IMR-90 (cell line): ENCODE measurements at regions not wholly inside any gene's neighbourhood (a gene's known extent, or its start where the extent isn't known, plus 50 kb on each side); places are given as distances from the start of the nearest gene placed in this dataset.

Experiments
- ATAC-seq: fragments of 200-7000 bp; cut with Tn5 transposase; 2 replicates; pipeline ENCODE4 v1.9.1; 2020; ENCODE audit warnings: low read depth, mild to moderate bottlenecking, moderate library complexity
- BruUV-seq: library from RNA; stranded (reverse); fragments of 400-500 nt; replicated peaks from 2 replicates; lab custom pipeline; 2021; lab: Mats Ljungman, UMichigan
- CTCF ChIA-PET: fragments of 300-600 bp; formaldehyde crosslinking; extraction: SDS; loops from one replicate; lab custom pipeline; 2021; ENCODE audit warnings: antibody characterized with exemption; lab: Yijun Ruan, JAX
- POLR2A ChIA-PET: fragments of 300-600 bp; sonication (Branson Sonifier 250); formaldehyde crosslinking; loops from one replicate; lab custom pipeline; 2022; ENCODE audit warnings: antibody characterized with exemption; ENCODE audit not compliant: unreplicated experiment; lab: Charles Lee
- DNase-seq: peaks from one replicate; pipeline ENCODE4 v3.0.0; 2013
- H2AFZ ChIP-seq: replicated peaks from 2 replicates; pipeline ENCODE3; 2013; ENCODE audit warnings: low read length, mild to moderate bottlenecking; ENCODE audit not compliant: poor library complexity
- H2AK5ac ChIP-seq: 2 replicates; pipeline ENCODE4 v1.6.1; 2013; ENCODE audit warnings: low read depth, low read length, inconsistent platforms
- H2AK9ac ChIP-seq: replicated peaks from 2 replicates; pipeline ENCODE3; 2013; ENCODE audit warnings: mild to moderate bottlenecking, low read depth, low read length, moderate library complexity; ENCODE audit not compliant: poor library complexity
- H2BK120ac ChIP-seq: 2 replicates; pipeline ENCODE4 v1.6.1; 2013; ENCODE audit warnings: low read depth, low read length, inconsistent platforms
- H2BK15ac ChIP-seq: 3 replicates; pipeline ENCODE4 v1.6.1; 2013; ENCODE audit warnings: low read depth, low read length, inconsistent platforms
- H2BK20ac ChIP-seq: 2 replicates; pipeline ENCODE4 v1.6.1; 2013; ENCODE audit warnings: low read depth, mild to moderate bottlenecking, inconsistent platforms, low read length, moderate library complexity
- H2BK5ac ChIP-seq: 2 replicates; pipeline ENCODE4 v1.6.1; 2013; ENCODE audit warnings: mild to moderate bottlenecking, low read depth, low read length, inconsistent platforms; ENCODE audit not compliant: poor library complexity, severe bottlenecking
- H3K14ac ChIP-seq: replicated peaks from 2 replicates; pipeline ENCODE4 v1.6.1; 2013; ENCODE audit warnings: low read depth, low read length, inconsistent platforms
- H3K18ac ChIP-seq: 2 replicates; pipeline ENCODE4 v1.6.1; 2013; ENCODE audit warnings: low read depth, low read length, control low read depth
- H3K23ac ChIP-seq: 2 replicates; pipeline ENCODE4 v1.6.1; 2013; ENCODE audit warnings: low read depth, low read length, inconsistent platforms
- H3K27ac ChIP-seq: 2 replicates; pipeline ENCODE4 v1.5.1; 2013; ENCODE audit warnings: mild to moderate bottlenecking, control low read depth, low read length; ENCODE audit not compliant: insufficient read depth
- H3K27me3 ChIP-seq: 2 replicates; pipeline ENCODE4 v1.6.1; 2013; ENCODE audit warnings: low read length; ENCODE audit not compliant: control insufficient read depth, insufficient read depth
- H3K36me3 ChIP-seq: 2 replicates; pipeline ENCODE4 v1.6.1; 2013; ENCODE audit warnings: low read length, mixed read lengths; ENCODE audit not compliant: control insufficient read depth, insufficient read depth
- H3K4ac ChIP-seq: 2 replicates; pipeline ENCODE4 v1.6.1; 2013; ENCODE audit warnings: low read depth, low read length, inconsistent platforms
- H3K4me1 ChIP-seq: 2 replicates; pipeline ENCODE4 v1.6.1; 2013; ENCODE audit warnings: low read length, mixed read lengths; ENCODE audit not compliant: control insufficient read depth, insufficient read depth
- H3K4me2 ChIP-seq: 2 replicates; pipeline ENCODE4 v1.6.1; 2013; ENCODE audit warnings: low read depth, mild to moderate bottlenecking, control low read depth, low read length, moderate library complexity
- H3K4me3 ChIP-seq: 2 replicates; pipeline ENCODE4 v1.5.1; 2013; ENCODE audit warnings: low read depth, mild to moderate bottlenecking, control low read depth, low read length, moderate library complexity; ENCODE audit not compliant: insufficient read depth
- H3K56ac ChIP-seq: 2 replicates; pipeline ENCODE4 v1.6.1; 2013; ENCODE audit warnings: low read length, inconsistent platforms; ENCODE audit not compliant: insufficient read depth; ENCODE audit errors: extremely low read depth
- H3K79me1 ChIP-seq, 2 experiments: 2 replicates each; pipeline ENCODE4 v1.6.1; 2013; ENCODE audit warnings: low read length in 2 of 2, inconsistent platforms in 1 of 2, low read depth in 1 of 2
- H3K9ac ChIP-seq: 2 replicates; pipeline ENCODE4 v1.6.1; 2013; ENCODE audit warnings: low read depth, low read length, control low read depth
- H3K9me1 ChIP-seq: 2 replicates; pipeline ENCODE4 v1.6.1; 2013; ENCODE audit warnings: low read length, inconsistent platforms; ENCODE audit not compliant: insufficient read depth
- H3K9me3 ChIP-seq: 2 replicates; pipeline ENCODE4 v1.6.1; 2013; ENCODE audit warnings: low read length; ENCODE audit not compliant: control insufficient read depth, insufficient read depth
- H4K20me1 ChIP-seq: 2 replicates; pipeline ENCODE4 v1.6.1; 2013; ENCODE audit warnings: low read length, inconsistent platforms; ENCODE audit not compliant: insufficient read depth
- H4K5ac ChIP-seq: 2 replicates; pipeline ENCODE4 v1.6.1; 2013; ENCODE audit warnings: mild to moderate bottlenecking, low read depth, low read length, control low read depth
- H4K8ac ChIP-seq, 2 experiments: 2 replicates each; pipeline ENCODE4 v1.6.1; 2013; ENCODE audit warnings: low read depth in 2 of 2, low read length in 2 of 2, control low read depth in 1 of 2, inconsistent platforms in 1 of 2
- H4K91ac ChIP-seq: 2 replicates; pipeline ENCODE4 v1.6.1; 2013; ENCODE audit warnings: low read depth, low read length, inconsistent platforms; ENCODE audit not compliant: insufficient read depth
- BHLHE40 ChIP-seq: fragments of 150-350 bp; IDR thresholded peaks from 2 replicates; pipeline ENCODE4 v1.6.1; 2016; ENCODE audit warnings: mild to moderate bottlenecking, low read depth, low read length
- CHD1 ChIP-seq: IDR thresholded peaks from 2 replicates; pipeline ENCODE4 v1.6.1; 2012; ENCODE audit warnings: low read depth, low read length, improper control_type of control experiment
- CTCF ChIP-seq: conservative IDR thresholded peaks from 2 replicates; pipeline ENCODE4 v1.5.1; 2012; ENCODE audit warnings: mild to moderate bottlenecking, low read depth, low read length, improper control_type of control experiment
- FOS ChIP-seq: fragments of 150-350 bp; IDR thresholded peaks from 2 replicates; pipeline ENCODE4 v1.6.1; 2016; ENCODE audit warnings: low read depth, low read length
- MAFK ChIP-seq: IDR thresholded peaks from 2 replicates; pipeline ENCODE4 v1.6.1; 2012; ENCODE audit warnings: low read depth, low read length, improper control_type of control experiment
- MAZ ChIP-seq: IDR thresholded peaks from 2 replicates; pipeline ENCODE4 v1.6.1; 2012; ENCODE audit warnings: low read depth, mild to moderate bottlenecking, low read length, improper control_type of control experiment, moderate library complexity, borderline replicate concordance
- MXI1 ChIP-seq: IDR thresholded peaks from 2 replicates; pipeline ENCODE4 v1.6.1; 2012; ENCODE audit warnings: low read depth, mild to moderate bottlenecking, low read length, moderate library complexity, borderline replicate concordance
- NFE2L2 ChIP-seq: fragments of 150-350 bp; IDR thresholded peaks from 2 replicates; pipeline ENCODE4 v1.6.1; 2016; ENCODE audit warnings: low read depth, mild to moderate bottlenecking, low read length
- POLR2A ChIP-seq: IDR thresholded peaks from 2 replicates; pipeline ENCODE4 v1.6.1; 2012; ENCODE audit warnings: mild to moderate bottlenecking, low read depth, low read length
- RAD21 ChIP-seq: IDR thresholded peaks from 2 replicates; pipeline ENCODE4 v1.6.1; 2012; ENCODE audit warnings: low read length, improper control_type of control experiment
- RCOR1 ChIP-seq: IDR thresholded peaks from 2 replicates; pipeline ENCODE4 v1.6.1; 2012; ENCODE audit warnings: mild to moderate bottlenecking, low read length, improper control_type of control experiment; ENCODE audit not compliant: insufficient replicate concordance
- RFX5 ChIP-seq: IDR thresholded peaks from 2 replicates; pipeline ENCODE4 v1.8.0; 2012; ENCODE audit warnings: low read depth, mild to moderate bottlenecking, low read length, moderate library complexity
- WGBS, 2 experiments: methylation state at CpG; one replicate each; pipeline versions ENCODE4 v1.1.5 to v1.1.7; 2013; ENCODE audit warnings: missing lambda C conversion rate in 2 of 2; ENCODE audit not compliant: insufficient read length in 1 of 2; ENCODE audit errors: extremely low coverage in 2 of 2; 5-methylcytosine and 5-hydroxymethylcytosine counted together
- dilution Hi-C: fragments of 300-500 bp; cut with HindIII; formaldehyde crosslinking; loops from one replicate; pipeline ENCODE4 v1.14.3; 2018; ENCODE audit warnings: low sequenced_read_pairs; ENCODE audit not compliant: unreplicated experiment
- in situ Hi-C: fragments of 300-500 bp; cut with MboI; formaldehyde crosslinking; loops from 3 replicates; pipeline ENCODE4 v1.14.3; 2019; ENCODE audit warnings: low sequenced_read_pairs, inconsistent platforms, mixed read lengths
- intact Hi-C: fragments of 100-400 bp; cut with micrococcal nuclease; formaldehyde crosslinking; loops from 2 replicates; pipeline ENCODE4 v1.10.0; 2022
- TF ChIP-seq, protein P1 (sequence below): fragments of 150-350 bp; IDR thresholded peaks from 2 replicates; pipeline ENCODE4 v1.6.1; 2016; ENCODE audit warnings: low read depth, mild to moderate bottlenecking, low read length, moderate library complexity, borderline replicate concordance

- intact Hi-C loops = no loop called here
- DNase-seq (no peak), ATAC-seq (no peak; the same call in 1 of the 2 replicates)
- no peak overlapping the region for H4K5ac ChIP-seq
- H3K79me1 ChIP-seq = no peaks in the 10 kb centered on the region
- no peak overlapping the region for H3K4me2 ChIP-seq
- peak overlapping the region; percentile 28; the same call in 1 of the 2 replicates for H2AK5ac ChIP-seq
- no peaks in the 10 kb centered on the region for H3K9me3 ChIP-seq
- no peak overlapping the region for H3K18ac ChIP-seq
- 0 out of 2 replicates have a peak overlapping the region, but pooled peaks have one; percentile 3 for H3K14ac ChIP-seq
- H3K9me1 ChIP-seq = no peaks in the 10 kb centered on the region
- H3K23ac ChIP-seq = no peak overlapping the region
- H4K20me1 ChIP-seq = no peaks in the 10 kb centered on the region
- 33% methylated on average over 1 of the region's 5 CpGs; no CpG with 5 or more reads in 1 of the 2 experiments for WGBS, 2 experiments
- peaks cover 6% of the 10 kb centered on the region for H3K4me1 ChIP-seq
- H4K8ac ChIP-seq = no peak overlapping the region
- H2AK9ac ChIP-seq = no peak overlapping the region
- no TSS peak for BruUV-seq
- no peaks in the 10 kb centered on the region for H3K36me3 ChIP-seq
- no peak overlapping the region for H3K56ac ChIP-seq
- no peak overlapping the region for H2BK120ac ChIP-seq
- no peak overlapping the region for H3K27ac ChIP-seq
- no peak overlapping the region for H3K9ac ChIP-seq
- H4K91ac ChIP-seq = no peak overlapping the region
- no peak overlapping the region for H2BK5ac ChIP-seq
- no peak overlapping the region for H2BK15ac ChIP-seq
- TF ChIP-seq BHLHE40 (no peak), MXI1 (no peak), MAZ (no peak), FOS (no peak), RFX5 (no peak), MAFK (no peak), RCOR1 (no peak), NFE2L2 (no peak), RAD21 (no peak), CTCF (no peak), CHD1 (no peak), POLR2A (no peak)
- TF ChIP-seq, protein P1, sequence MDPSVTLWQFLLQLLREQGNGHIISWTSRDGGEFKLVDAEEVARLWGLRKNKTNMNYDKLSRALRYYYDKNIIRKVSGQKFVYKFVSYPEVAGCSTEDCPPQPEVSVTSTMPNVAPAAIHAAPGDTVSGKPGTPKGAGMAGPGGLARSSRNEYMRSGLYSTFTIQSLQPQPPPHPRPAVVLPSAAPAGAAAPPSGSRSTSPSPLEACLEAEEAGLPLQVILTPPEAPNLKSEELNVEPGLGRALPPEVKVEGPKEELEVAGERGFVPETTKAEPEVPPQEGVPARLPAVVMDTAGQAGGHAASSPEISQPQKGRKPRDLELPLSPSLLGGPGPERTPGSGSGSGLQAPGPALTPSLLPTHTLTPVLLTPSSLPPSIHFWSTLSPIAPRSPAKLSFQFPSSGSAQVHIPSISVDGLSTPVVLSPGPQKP = no peak
- CTCF ChIA-PET = no interaction called here
- in situ Hi-C loops = no loop called here
- POLR2A ChIA-PET = no interaction called here
- peak overlapping the region; percentile 5 for H2AFZ ChIP-seq
- H3K4ac ChIP-seq = no peak overlapping the region
- no peak overlapping the region for H3K4me3 ChIP-seq
- peaks cover 3% of the 10 kb centered on the region for H3K27me3 ChIP-seq
- dilution Hi-C loops = no loop called here
- no peak overlapping the region for H2BK20ac ChIP-seq
Measured at GRCh38 chr6:149128489-149129145, 188.9 kb upstream of the TAB2 start.
